ENCODE measurements at regions not wholly inside any gene's neighbourhood (a gene's known extent, or its start where the extent isn't known, plus 50 kb on each side); places are given as distances from the start of the nearest gene placed in this dataset.

DNA sequence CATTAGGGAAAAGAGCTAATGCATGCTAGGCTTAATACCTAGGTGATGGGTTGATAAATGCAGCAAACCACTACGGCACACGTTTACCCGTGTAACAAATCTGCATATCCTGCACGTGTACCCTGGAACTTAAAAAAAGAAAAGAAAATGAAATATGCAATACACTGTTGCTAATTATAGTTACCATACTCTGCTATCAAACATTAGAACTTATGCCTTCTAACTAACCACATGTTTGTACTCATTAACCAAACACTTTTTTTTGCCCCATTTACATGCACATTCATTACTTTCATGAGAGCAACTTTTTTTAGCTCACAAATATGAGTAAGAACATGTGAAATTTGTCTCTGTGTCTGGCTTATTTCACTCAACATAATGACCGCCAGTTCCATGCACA lies 253.1 kb downstream of the CGGBP1 start:
- no peak for DNase-seq
- Mint-ChIP-seq H3K4me3 (no peak overlapping the region), H3K9me3 (no peaks in the 10 kb centered on the region), H3K36me3 (no peaks in the 10 kb centered on the region), H3K27ac (no peak overlapping the region), H3K4me1 (ENCODE audit: low read depth) (no peaks in the 10 kb centered on the region), H3K27me3 (peaks cover 6% of the 10 kb centered on the region)
- ChIA-PET POLR2A (no interaction called here), CTCF (interaction anchor here (0.6 kb wide), 1 partner anchor 15 kb away, joined by 3 read pairs; no protein-coding TSS in a partner anchor)
- intact Hi-C loops (cut with micrococcal nuclease) = no loop called here

DNA sequence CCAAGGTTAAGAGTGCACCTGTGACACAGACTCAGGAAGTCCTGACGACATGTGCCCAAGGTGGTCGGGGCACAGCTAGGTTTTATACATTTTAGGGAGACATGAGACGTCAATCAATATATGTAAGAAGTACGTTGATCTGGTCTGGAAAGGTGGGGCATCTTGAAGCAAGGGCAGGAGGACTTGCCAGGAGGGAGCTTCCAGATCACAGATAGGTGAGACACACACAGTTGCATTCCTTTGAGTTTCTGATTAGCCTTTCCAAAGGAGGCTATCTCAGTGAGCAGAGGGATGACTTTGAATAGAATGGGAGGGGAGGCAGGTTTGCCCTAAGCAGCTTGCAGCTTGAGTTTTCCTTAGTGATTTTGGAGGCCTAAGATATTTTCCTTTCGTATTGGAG lies 257.4 kb downstream of the CGGBP1 start:
- peaks cover 4% of the 10 kb centered on the region for H3K4me1 Mint-ChIP-seq (ENCODE audit: low read depth)
- POLR2A ChIA-PET = no interaction called here
- DNase-seq = no peak
- intact Hi-C loops (cut with micrococcal nuclease) = no loop called here
- H3K27ac Mint-ChIP-seq = no peak overlapping the region
- H3K9me3 Mint-ChIP-seq = no peaks in the 10 kb centered on the region
- H3K27me3 Mint-ChIP-seq = peaks cover 11% of the 10 kb centered on the region
- H3K36me3 Mint-ChIP-seq = no peaks in the 10 kb centered on the region
- H3K4me3 Mint-ChIP-seq = no peak overlapping the region
- CTCF ChIA-PET = no interaction called here

DNA sequence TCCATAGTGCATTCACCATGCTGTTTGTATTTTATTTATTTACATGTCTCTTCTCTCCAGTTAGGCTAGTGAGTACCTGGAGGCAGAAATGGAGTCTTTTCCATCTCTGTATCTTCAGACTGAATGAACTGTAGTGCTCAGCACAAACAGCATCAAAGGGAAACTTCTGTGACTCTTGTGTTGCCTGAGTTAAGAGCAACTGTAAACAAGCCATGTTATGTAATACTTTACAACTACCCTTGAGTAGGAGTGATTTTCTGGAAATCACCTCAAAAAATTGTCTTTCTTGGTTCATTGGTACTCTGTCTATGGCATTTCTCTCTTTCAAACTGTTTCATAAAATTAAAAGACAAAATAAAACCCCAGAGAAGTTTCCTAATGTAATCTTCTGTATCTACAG lies 258.3 kb downstream of the CGGBP1 start:
- Mint-ChIP-seq H3K27me3 (peaks cover 17% of the 10 kb centered on the region), H3K27ac (no peak overlapping the region), H3K4me1 (ENCODE audit: low read depth) (peaks cover 10% of the 10 kb centered on the region), H3K36me3 (no peaks in the 10 kb centered on the region), H3K4me3 (no peak overlapping the region), H3K9me3 (no peaks in the 10 kb centered on the region)
- DNase-seq = no peak
- intact Hi-C loops (cut with micrococcal nuclease) = no loop called here
- CTCF ChIA-PET = no interaction called here
- POLR2A ChIA-PET = no interaction called here

DNA sequence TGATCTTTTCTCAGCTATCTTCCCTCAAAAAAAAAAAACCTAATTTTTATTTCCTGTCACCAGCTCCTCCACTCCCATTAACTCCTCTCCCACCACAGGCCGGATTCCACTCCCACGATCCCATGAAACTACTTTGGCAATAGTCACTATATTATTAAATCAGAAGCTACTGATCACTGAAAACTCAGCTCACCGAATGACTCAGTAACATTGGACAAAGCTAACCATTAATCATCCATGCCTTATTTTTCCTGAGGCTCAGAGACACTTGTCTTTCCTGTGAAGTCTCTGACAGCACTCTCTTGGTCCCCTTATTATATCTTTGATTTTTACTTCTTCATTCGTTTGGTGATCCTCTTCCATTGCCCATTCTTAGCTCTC lies 260.2 kb downstream of the CGGBP1 start:
- Mint-ChIP-seq H3K27ac (no peak overlapping the region), H3K4me1 (ENCODE audit: low read depth) (peaks cover 14% of the 10 kb centered on the region), H3K4me3 (no peak overlapping the region), H3K36me3 (no peaks in the 10 kb centered on the region), H3K9me3 (no peaks in the 10 kb centered on the region), H3K27me3 (peaks cover 29% of the 10 kb centered on the region)
- ChIA-PET CTCF (no interaction called here), POLR2A (no interaction called here)
- DNase-seq = no peak
- intact Hi-C loops (cut with micrococcal nuclease) = loop anchor here (10.0 kb wide), 1 partner anchor 196 kb away; no protein-coding TSS in a partner anchor

DNA sequence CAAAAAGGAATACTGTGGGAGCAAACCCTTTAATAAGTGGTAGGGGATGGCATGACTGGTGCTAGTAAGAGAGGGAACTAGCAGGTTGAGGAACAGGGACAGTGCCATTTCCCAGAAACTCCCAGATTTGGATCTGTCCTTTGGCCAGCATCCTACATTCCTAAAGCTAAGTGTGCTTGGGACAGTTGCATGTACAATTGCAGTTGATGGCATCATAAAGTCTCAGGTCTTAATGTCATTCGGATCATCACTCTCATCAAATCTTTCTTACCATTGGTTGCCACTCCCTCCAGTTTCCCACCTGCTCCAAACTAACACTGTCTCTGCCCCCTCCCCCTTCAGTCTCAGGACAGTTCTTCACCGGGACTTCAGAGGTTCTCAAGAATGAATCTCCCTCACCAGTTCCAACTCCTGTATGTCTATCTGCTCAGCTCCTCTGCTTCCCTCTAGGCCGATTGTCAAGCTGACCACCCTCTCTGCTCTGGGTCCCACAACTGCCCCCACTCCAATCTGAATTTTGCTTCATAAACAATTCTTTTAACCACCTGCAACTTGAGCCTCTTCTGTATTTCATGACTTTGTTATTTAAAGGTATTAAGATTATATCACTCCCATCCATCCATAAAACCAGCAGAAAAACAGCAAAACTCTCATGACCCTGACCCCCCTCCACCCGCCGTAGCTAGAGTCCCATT lies 260.8 kb downstream of the CGGBP1 start:
- H3K27ac Mint-ChIP-seq = no peak overlapping the region
- H3K4me1 Mint-ChIP-seq (ENCODE audit: low read depth) = peaks cover 19% of the 10 kb centered on the region
- no peak for DNase-seq
- H3K4me3 Mint-ChIP-seq = no peak overlapping the region
- H3K36me3 Mint-ChIP-seq = no peaks in the 10 kb centered on the region
- POLR2A ChIA-PET = no interaction called here
- no peaks in the 10 kb centered on the region for H3K9me3 Mint-ChIP-seq
- intact Hi-C loops (cut with micrococcal nuclease) = loop anchor here (10.0 kb wide), 1 partner anchor 197 kb away; no protein-coding TSS in a partner anchor
- peaks cover 34% of the 10 kb centered on the region for H3K27me3 Mint-ChIP-seq
- CTCF ChIA-PET = interaction anchor here (0.8 kb wide), 1 partner anchor 62 kb away, joined by 3 read pairs; no protein-coding TSS in a partner anchor

DNA sequence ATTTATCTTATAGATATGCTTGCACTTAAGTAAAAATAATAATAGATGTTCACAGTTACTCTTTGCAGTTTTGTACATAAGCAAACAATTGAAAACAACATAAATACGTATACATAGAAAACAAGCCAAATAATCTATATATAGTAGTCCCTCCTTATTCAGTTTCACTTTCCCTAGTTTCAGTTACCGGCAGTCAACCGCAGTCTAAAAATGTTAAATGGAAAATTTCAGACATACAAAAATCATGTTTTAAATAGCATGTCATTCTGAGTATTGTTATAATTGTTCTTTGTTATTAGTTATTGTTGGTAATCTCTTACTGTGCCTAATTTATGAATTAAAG lies 262.0 kb downstream of the CGGBP1 start:
- POLR2A ChIA-PET = no interaction called here
- Mint-ChIP-seq H3K4me3 (no peak overlapping the region), H3K27me3 (peaks cover 42% of the 10 kb centered on the region), H3K9me3 (no peaks in the 10 kb centered on the region), H3K27ac (no peak overlapping the region), H3K36me3 (no peaks in the 10 kb centered on the region), H3K4me1 (ENCODE audit: low read depth) (peaks cover 27% of the 10 kb centered on the region)
- no peak for DNase-seq
- CTCF ChIA-PET = no interaction called here
- intact Hi-C loops (cut with micrococcal nuclease) = loop anchor here (10.0 kb wide), 1 partner anchor 198 kb away; no protein-coding TSS in a partner anchor

DNA sequence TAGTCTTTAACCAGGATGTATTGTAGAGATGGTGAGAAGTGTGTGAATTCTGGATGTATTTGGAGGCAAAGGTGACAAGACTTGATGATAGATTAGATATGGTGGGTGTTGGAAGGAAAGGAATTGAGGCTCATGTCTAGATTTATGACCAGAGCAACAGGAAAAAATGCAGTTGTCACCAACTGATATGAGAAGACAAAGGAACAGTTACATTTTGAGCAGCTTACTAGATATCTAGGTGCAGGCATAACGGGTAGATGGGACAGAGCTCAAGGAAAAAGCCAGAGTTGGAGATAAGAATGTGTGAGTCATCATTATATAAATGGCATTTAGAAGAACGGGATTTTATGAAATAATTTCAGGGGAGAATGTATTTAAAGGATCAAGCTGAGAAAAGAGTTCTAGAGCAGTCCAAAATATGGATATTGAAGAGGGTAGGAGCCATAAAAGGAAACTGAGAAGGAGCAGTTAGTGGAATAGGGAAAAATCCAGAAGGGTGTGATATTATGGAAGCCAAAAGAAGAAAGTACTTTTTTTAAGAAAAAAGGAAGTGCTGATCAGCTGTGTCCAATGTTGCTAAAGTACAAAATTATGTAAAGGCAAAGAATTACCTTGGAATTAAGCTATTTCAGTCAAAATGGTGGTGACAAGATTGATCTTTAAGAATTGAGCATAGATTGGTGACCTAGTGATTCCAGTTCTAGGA lies 262.5 kb downstream of the CGGBP1 start:
- Mint-ChIP-seq H3K4me3 (no peak overlapping the region), H3K27me3 (peaks cover 47% of the 10 kb centered on the region), H3K4me1 (ENCODE audit: low read depth) (peaks cover 27% of the 10 kb centered on the region), H3K27ac (no peak overlapping the region), H3K9me3 (no peaks in the 10 kb centered on the region), H3K36me3 (no peaks in the 10 kb centered on the region)
- intact Hi-C loops (cut with micrococcal nuclease) = loop anchor here (10.0 kb wide), 1 partner anchor 199 kb away; no protein-coding TSS in a partner anchor
- CTCF ChIA-PET = no interaction called here
- DNase-seq = no peak
- POLR2A ChIA-PET = no interaction called here

DNA sequence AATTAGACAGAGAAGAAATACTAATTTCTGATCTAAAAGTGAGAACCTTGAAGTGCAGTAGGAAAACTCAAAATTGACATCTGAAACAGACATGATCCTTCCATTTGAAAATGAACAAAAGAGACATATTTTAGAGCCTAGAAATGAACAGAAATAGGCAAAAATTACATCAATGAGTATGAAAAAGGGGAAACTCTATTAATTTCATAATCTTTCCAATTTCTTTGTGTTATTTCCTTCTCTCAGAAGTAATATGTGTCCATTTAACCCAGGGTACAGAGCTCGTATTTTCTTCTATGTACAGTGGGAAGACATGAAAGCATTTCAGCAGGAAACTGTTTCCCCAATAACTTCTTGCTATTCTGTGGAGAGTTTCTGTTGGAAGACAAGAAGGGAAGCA lies 263.1 kb downstream of the CGGBP1 start:
- H3K27me3 Mint-ChIP-seq = peaks cover 52% of the 10 kb centered on the region
- H3K36me3 Mint-ChIP-seq = no peaks in the 10 kb centered on the region
- H3K9me3 Mint-ChIP-seq = no peaks in the 10 kb centered on the region
- CTCF ChIA-PET = interaction anchor here (0.7 kb wide), 1 partner anchor 122 kb away, joined by 3 read pairs; no protein-coding TSS in a partner anchor
- intact Hi-C loops (cut with micrococcal nuclease) = loop anchor here (10.0 kb wide), 1 partner anchor 199 kb away; no protein-coding TSS in a partner anchor
- H3K4me3 Mint-ChIP-seq = no peak overlapping the region
- peaks cover 27% of the 10 kb centered on the region for H3K4me1 Mint-ChIP-seq (ENCODE audit: low read depth)
- POLR2A ChIA-PET = no interaction called here
- no peak overlapping the region for H3K27ac Mint-ChIP-seq
- no peak for DNase-seq

DNA sequence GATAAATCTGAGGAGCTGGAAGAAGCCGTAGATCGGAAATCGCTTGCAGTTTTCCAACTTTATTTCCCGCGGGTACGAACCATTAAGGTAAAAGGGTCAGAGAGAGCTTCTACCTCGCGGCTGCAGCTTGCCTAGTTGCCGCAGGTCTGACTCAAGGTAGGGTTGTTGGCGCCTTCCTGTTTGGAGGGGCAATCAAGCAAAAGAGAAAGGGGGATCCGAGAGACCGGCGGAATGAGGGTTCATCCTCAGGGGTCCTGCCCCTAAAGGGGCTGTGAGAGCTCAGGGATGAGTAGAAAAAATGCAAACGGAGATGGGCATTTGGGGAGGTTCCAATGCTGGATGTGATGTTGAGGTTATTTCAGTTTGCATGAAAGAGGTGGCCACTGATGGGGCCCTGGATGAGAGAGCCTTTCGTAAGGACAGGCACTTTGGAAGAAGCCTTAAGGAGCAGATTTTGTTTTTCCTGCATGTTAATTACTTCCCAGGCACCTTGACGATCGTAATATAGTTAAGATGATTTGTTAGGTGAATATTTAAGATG lies 265.4 kb downstream of the CGGBP1 start:
- Mint-ChIP-seq H3K27ac (no peak overlapping the region), H3K4me3 (peak overlapping the region; percentile 9), H3K4me1 (ENCODE audit: low read depth) (peaks cover 27% of the 10 kb centered on the region), H3K27me3 (peaks cover 58% of the 10 kb centered on the region), H3K36me3 (no peaks in the 10 kb centered on the region), H3K9me3 (no peaks in the 10 kb centered on the region)
- ChIA-PET CTCF (no interaction called here), POLR2A (interaction anchor here (0.6 kb wide), 1 partner anchor 30 kb away, joined by 3 read pairs; no protein-coding TSS in a partner anchor)
- intact Hi-C loops (cut with micrococcal nuclease) = loop anchor here (10.0 kb wide), 1 partner anchor 201 kb away; no protein-coding TSS in a partner anchor
- DNase-seq = peak; percentile 9

DNA sequence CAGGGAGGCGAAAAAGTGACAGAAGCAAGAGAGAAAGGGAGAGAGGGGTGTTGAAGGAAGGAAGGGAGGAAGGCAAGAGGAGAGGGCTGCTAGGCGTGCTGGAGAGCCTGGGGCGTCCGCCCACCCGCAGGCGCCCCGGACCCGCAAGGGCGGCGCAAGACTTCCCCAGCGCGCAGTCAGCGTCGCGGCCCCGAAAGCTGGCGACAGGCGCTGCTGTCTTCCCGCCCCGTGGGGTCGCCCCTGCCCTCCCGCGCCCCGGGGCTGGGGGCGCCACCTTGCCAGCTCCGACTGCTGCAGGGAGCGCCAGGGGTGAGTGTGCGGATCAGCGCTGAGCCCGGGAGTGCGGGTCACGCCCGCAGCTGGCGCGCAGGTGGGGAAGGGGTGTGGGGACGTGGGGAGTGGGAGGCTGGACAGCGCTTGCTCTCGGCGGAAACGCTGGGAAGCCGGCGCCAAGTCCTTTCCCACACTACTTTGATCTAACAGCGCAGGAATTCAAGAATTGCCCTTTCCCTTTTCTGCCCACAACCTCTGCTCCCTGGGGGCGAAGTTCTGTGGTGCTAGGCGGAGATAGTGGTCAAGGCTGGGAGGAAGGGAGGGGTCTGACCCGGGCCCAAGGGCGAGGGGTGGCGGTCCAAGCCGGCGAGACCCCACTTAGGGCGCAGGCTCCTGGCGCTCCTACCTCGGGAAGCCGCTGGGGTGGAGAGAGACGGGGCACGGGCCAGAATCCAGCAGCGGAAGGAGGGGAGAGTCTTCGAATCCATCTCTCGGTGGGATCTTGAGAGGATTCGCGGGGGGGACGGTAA lies 266.1 kb downstream of the CGGBP1 start, which contains the start of gene HTR1F:
HTR1F (plus strand) TSS at position 173 of the 803 bp plus-strand sequence.
- intact Hi-C loops (cut with micrococcal nuclease) = loop anchor here (10.0 kb wide), 1 partner anchor 202 kb away; no protein-coding TSS in a partner anchor
- no peak within 1 kb of the TSS for H3K27ac Mint-ChIP-seq
- peaks cover 27% of the 10 kb centered on the region for H3K4me1 Mint-ChIP-seq (ENCODE audit: low read depth)
- peaks cover 55% of the 10 kb centered on the region for H3K27me3 Mint-ChIP-seq
- CTCF ChIA-PET = no interaction called here
- H3K36me3 Mint-ChIP-seq = no peaks in the 10 kb centered on the region
- H3K4me3 Mint-ChIP-seq = peak within 1 kb of the TSS; percentile 50
- DNase-seq = no peak
- H3K9me3 Mint-ChIP-seq = no peaks in the 10 kb centered on the region
- POLR2A ChIA-PET = no interaction called here

DNA sequence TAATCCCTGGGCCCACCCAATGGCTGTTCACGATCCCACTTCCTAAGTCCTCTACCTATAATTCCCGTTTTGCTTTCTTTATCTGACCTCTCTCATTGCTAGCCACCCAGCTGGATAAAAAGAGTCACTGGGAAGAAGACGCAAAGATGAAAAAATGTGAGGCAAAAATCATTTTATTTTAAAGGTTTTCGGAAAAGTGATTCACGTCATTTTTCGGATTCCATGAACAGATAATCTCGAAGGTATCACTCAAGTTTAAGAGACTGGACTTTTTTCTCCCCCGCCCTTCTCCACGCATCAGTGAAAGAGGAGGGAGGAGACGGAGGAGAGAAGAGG lies 266.6 kb downstream of the CGGBP1 start:
- H3K27me3 Mint-ChIP-seq = peaks cover 55% of the 10 kb centered on the region

More for the DNA sequence above, 266.6 kb downstream of the CGGBP1 start:
- Mint-ChIP-seq H3K4me1 (ENCODE audit: low read depth) (peaks cover 27% of the 10 kb centered on the region), H3K9me3 (no peaks in the 10 kb centered on the region), H3K27ac (no peak overlapping the region), H3K4me3 (peak overlapping the region; percentile 50), H3K36me3 (no peaks in the 10 kb centered on the region)
- no peak for DNase-seq
- POLR2A ChIA-PET = no interaction called here
- CTCF ChIA-PET = interaction anchor here (0.9 kb wide), 1 partner anchor 390 kb away, joined by 3 read pairs; no protein-coding TSS in a partner anchor
- intact Hi-C loops (cut with micrococcal nuclease) = loop anchor here (10.0 kb wide), 1 partner anchor 203 kb away; no protein-coding TSS in a partner anchor

Data from activated CD4-positive, alpha-beta memory T cell treated with anti-CD3 and anti-CD28 coated beads for 36 hours (primary cell).